Activated CD4-positive, CD25-positive, alpha-beta regulatory T cell treated with anti-CD3 and anti-CD28 coated beads, Interleukin-2, amount 50 U/mL, for 16 hours (primary cell): ENCODE measurements at regions not wholly inside any gene's neighbourhood (a gene's known extent, or its start where the extent isn't known, plus 50 kb on each side); places are given as distances from the start of the nearest gene placed in this dataset.
"Not testable (repeated sequence)": the region's sequence is repeated elsewhere in the genome, so short reads cannot be mapped to it uniquely, and the experiment has no call there.

Experiments
- DNase-seq: peaks from one replicate; pipeline ENCODE4 v3.0.0-alpha.2; 2020; ENCODE audit warnings: low read depth, low spot score

DNA sequence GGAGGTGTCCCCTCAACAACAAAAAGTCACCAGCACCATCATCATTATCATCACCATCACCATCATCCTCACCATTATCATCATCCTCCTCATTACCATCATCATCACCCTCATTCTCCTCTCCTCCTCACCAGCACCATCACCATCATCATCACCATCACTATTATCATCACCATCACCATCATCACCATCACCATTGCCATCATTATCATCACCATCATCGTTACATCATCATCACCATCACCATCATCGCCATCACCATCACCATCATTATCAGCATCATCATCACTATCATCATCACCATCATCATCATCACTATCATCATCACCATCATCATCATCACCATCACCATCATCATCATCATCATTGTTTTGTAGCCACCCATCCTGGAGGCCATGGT is 212.6 kb downstream of the MN1 start:
- DNase-seq = no peak

DNA sequence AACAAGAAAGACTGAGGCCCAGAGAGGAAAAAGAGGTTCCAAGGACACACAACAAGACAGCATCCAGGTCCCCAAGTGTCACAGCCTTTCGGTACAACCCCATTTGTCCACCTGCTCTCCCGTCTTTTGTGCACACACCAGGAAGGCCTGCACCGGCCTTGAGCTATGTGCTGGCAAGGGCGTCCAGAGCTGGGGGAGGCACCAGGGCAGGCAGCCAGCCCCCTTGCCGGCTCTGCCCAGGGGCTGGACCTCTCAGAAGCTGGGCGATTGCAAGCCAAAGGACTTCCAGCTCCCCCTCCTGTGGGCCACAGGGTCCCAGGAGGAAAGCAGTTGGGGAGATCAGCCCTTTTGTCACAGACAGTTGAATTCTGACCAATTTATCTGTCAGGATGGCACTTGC is 210.5 kb downstream of the MN1 start:
- no peak for DNase-seq

DNA sequence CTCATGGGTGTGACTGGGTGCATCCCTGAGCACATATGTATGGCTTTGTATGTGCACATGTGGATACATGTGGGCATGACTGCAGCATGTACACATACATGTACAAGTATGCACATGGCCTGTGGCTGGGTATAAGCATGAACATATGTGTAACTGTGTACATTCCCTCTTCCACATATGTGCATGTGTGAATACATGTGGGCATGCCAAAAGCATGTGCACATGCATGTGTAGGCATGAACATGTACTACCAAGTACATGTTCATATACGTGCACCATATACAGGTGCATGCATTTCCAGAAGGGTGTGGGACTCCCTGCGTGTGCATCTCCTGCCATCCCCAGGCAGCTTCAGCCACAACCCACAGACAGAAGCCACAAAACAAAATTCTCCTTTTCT is 208.2 kb downstream of the MN1 start:
- no peak for DNase-seq

DNA sequence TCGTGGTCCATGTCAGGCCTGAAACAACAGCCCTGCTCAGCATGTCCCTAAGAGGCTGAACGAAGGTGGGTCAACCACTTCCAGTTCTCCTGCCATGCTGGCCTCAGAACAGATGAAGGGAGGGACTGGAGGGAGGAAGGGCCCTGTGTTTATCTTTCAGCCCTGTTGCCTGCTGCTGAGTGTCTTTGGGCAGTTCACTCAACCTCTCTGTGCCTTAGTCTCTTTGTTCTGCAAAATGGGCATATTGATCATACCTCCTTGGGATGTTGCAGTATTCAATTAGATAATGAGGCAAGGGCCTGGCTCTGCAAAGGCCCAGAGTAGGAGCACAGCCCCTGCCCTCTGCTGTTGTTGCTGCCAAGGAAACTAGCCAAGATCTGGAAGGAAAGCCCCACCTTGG is 207.5 kb downstream of the MN1 start:
- DNase-seq = no peak

DNA sequence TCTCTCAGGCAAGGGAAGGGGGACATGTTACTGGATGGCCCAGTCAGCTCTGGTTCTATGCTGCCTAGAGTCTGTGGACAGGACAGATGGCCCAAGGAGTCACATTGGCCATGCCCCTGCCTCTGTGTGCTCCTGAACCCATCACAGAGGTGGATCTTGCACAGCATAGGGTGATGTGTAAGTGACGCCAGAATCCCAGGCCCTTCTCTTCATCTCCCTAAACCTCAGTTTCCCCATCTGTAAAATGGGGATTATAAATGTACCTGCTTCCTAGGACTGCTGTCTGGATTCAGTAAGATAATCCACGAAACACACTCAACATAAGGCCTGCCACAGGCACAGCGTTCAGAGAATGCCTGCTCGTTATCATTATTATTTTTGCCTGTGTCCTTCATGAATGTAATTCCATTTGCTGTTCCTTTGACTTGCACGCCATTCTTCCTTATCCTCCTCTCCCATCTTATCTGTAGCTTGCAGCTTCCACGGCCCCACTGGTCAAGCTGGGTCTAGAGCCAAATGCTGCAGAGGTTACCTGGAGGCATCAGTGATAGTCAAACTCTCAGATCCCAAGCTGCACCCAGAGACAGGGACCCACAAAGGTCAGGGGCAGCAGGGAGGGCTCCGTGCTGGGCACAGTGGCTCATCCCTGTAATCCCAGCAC is 207.0 kb downstream of the MN1 start:
- DNase-seq = no peak

DNA sequence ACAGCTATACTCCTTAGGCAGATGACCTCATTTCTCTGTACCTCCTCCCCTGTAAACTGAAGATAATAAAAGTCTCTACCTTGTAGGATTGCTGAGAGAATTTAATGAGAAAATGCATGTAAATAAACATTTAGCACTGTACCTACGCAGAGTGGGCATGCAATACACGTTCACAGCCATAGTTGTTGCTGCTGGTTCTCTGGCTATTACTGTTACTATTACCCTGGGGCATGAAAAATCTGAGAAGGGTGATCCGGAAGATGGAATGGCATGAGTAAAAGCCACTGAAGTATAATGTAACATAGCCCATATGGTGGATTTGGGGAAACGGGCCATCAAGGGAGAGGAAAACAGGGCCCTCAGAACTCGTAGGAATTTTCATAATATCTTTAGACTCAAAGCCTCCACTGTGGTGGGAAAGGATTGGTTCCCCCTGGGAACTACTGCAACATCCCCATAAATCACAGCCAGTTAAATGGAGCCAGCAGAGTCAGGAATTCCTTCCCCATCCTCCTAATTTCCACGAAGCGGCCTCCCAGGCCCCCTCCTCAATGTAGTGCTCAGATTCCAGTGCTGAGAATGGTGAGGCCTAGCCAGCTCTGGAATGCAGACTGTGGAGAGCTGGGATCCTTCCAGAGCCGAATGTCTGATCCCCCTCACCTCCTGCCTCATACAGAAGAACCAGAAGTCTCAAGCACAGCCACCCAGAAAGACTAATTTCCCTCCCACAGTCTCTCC is 205.3 kb downstream of the MN1 start:
- no peak for DNase-seq

DNA sequence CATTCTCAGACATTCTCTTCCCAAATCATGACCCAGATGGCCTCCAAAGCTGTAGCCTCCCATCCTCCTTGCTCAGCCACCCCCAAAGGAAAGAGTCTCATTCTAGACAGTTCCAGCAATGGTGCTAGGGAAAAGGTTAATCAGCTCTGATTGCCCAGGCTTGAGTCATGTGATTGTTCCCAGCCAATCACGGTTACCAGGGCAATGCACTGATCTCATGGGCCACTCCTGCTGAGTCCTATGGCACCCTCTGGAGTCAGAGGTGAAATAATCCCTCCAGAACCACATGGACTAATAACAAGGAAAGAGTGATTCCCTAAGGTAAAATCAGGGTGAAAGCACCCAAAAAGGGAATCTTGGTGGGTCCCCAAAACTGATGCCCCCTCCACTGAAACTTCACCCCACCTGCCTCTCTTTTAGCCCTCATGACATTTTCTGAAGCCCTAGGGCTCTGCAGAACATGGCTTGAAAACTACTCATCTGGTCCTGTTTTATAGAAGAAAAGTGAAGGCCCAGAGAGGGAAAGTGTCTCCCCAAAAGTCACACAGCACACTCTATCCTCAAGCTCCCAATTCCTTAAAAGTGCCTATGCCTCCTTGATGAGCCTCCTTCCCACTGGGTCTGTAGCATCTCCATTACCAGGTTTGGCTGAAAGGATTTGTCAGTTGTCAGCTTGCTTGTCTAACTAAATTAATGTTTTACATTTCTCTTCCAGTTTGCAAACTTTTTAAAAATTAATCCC is 203.7 kb downstream of the MN1 start:
- no peak for DNase-seq

DNA sequence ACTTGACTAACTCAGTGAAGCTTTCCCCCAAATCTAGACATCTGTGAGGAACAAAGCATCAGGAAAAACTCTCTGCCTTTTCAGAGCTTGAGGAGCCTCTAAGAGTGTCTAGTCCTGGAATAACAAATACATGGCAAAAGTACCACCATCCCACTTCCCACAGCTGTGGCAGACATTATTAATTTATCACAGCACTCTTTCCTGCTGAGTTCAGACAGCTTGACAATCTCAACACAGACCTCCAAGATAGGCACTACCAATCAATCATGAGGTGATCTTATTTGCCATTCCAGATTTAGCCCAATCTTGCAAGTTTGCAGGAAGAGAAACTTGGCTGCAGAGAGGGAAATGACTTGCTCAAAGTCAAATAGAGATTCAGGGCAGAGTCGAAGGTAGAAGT is 202.8 kb downstream of the MN1 start:
- DNase-seq = no peak

DNA sequence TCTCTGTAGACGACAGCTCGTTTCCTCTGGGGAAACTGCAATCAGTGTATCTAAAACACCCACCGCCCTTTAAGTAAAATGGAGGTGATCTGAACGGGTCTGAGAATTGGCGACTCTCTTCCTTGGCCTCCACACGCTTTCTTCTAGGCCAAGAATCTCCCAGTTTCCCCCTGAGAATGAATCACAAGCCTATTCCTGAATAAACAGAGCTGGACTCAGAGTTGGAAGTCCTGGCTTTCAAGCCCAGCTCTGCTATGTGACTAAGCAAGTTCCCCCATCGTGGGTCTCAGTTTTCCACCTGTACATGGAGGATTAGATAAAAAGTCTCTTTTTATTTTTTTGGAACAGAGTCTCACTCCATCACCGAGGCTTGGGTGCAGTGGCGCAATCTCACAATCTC is 200.4 kb downstream of the MN1 start:
- DNase-seq = no peak

DNA sequence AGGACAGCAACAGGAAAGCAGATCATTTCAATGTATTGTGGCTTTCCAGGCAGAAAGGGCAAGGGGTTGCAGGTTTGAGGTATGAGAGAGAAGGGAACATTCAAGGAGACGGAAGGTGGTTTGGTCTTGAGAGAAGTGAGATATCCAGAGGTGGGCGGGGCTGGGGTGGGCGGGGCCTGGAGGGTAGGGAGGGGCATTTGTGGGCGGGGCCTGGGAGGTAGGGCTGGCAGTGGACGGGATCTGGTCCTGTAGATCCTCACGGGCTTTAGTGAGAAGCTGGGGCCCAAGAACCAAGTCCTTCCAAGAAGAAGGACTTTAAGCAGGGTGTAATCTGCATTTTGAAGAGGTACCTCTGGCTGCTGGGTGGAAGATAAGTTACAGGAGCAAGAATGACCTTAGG is 199.2 kb downstream of the MN1 start:
- no peak for DNase-seq

DNA sequence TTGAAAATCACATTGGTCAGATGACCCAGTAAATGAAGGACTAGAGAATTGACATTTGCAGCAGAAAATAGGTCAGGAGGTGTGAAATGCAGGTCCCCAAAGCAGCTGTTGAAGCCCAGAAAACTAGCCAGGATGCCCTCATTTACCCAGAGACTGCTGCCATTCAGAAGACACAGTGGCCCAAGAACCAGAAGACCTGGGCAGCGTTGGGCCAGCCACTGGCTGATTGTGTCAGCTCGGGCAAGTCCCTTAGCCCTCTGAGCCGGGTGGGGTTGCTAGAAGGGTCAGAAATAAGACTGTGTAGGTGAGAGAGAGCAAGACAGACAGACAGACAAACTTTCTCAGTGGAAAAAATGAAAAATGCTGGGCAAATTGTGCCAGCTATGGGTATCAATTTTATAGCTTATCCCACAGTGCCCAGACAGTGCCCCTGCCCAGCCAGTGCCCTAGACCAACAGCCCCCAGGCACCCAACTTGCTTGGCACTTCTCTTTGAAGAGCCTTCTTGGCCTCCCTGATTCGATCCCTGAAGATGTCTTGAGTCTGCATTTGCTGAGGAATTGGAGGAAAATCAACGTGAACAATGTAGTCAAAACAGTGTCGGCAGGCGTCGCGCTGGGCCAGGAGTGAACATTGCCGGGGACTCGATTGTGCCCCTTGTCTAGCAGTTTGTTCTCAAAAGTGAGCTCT is 198.3 kb downstream of the MN1 start:
- DNase-seq = no peak

DNA sequence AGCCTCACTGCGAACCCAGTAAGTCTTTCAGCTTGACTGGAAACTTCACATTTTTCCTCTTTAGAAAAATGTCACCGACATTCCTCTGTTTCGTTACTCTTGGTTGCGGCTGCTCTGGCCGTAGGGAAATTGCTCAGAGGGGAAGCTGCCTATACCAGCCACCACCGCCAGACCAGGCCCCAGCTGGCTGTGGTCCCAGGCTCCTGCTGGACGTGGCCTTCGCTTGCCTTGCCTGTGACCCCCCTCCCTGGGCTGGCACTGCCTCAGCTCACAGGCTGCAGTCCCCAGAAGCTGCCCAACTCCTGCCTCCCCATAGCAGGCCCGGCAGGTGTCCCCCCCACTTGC is 197.8 kb downstream of the MN1 start:
- DNase-seq = no peak

DNA sequence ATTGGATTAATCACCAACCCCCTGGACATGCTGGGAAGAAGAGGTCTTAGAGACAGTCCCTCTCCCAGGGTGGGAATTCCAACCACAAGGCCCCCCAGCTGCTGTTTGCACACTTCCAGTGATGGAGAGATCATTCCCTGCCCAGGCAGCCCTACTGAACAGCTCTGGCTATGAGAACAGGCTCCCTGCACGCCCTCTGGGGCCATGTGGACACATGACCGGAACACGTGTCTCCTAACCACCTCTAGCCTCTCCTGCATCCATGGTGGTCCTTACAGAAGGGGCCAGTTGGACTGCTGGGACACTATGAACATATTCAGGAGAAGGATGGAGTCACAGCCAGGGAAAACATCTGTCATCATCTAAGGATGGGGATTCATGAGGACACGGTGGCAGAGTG is 196.2 kb downstream of the MN1 start:
- no peak for DNase-seq

DNA sequence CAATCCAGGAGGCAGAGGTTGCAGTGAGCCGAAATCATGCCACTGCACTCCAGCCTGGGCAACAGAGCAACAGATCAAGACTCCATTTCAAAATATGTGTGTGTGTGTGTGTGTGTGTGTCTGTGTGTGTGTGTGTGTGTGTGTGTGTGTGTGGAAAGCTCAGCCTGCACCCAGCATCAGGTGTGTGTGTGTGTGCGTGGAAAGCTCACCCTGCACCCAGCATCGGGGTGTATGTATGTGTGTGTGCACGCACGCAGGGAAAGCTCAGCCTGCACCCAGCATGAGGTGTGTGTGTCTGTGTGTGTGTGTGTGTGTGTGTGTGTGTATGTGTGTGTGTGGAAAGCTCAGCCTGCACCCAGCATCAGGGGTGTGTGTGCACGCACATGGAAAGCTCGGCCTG is 193.8 kb downstream of the MN1 start:
- not testable (repeated sequence) for DNase-seq

DNA sequence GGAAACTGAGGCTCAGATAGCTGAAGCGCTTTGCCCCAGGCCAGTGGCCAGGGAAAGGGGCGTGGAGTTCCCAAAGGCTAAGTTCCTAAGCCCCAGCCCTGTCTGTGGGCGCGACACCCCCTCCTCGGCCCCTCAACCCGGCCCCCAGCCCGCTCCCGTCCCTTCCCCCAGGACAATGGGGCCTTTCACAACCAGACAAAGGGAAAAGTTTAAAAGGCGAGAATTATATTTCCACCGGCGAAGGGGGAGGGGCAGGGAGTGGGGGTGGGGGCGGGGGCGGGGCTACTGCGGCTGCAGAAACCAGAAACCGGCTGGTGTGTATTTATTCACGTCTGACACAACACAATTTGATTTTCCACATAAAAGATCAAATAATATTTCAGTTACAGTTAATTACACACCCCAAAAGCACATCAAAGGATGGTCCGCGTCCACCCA is 192.1 kb downstream of the MN1 start:
- no peak for DNase-seq

DNA sequence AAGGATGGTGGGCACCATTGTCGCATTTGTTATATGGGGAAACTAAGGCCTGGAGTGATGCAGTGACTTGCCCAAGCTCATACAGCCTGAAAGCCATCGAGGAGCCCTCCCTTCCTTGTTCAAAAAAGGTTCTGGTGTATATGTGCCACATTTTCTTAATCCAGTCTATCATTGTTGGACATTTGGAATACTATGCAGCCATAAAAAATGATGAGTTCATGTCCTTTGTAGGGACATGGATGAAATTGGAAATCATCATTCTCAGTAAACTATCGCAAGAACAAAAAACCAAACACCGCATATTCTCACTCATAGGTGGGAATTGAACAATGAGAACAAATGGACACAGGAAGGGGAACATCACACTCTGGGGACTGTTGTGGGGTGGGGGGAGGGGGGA is 191.4 kb downstream of the MN1 start:
- not testable (repeated sequence) for DNase-seq

DNA sequence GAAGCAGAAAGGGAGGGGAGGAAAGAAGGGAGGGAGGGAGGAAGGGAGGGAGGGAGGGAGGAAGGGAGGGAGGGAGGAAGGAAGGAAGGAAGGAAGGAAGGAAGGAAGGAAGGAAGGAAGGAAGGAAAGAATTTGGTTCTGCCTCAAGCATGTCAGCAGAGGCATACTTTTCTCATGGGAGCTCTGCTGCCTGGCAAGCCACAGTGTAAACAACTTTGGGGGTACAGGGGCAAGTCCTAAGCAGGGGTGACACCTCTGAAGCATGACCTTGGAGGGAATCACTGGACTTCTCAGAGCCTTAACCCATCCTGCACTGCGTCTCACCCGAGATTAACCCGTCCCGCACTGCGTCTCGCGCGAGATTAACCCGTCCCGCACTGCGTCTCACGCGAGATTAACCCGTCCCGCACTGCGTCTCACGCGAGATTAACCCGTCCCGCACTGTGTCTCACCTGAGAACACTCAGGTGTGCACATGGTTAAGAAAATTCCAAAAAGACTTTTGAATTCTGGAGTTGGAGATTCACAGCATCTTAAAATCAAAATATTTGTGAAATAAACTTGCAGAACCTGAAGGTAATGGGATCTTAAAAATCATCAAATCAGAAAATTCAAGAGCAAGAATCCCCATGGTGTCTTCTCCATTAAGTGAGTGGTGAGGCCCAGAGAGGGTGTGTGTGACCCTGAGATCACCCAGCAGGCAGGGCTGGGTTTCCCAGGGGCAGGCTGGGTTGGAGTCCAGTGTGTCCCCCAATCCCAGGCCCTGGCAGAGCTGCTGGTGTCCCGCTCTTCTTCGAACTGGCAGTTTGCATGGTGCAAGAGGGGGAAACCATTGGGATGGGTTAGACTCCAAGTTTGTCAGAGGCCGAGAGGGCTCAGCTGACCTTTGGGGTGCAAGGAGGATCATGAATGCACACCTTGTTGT is 190.4 kb downstream of the MN1 start:
- DNase-seq = no peak

DNA sequence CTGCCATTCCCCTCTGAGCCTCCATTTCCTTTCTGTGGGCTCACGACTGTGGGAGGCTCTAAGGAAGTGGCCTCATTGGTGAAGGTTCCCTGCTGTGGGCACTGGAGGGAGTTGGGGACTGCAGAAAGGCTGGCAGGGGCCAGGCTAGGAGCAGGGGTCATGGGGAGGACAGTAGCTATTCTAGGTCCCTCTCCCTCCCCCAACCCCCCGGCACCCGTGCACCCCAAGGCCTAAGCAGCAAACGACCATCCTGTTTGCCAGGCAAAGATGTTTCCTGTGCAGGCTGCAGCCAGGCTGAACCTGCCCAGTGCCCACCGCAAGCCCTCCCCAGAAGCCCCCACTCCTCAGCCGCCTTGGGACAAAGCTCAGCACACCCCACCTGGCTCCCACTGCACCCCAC is 189.4 kb downstream of the MN1 start:
- no peak for DNase-seq

DNA sequence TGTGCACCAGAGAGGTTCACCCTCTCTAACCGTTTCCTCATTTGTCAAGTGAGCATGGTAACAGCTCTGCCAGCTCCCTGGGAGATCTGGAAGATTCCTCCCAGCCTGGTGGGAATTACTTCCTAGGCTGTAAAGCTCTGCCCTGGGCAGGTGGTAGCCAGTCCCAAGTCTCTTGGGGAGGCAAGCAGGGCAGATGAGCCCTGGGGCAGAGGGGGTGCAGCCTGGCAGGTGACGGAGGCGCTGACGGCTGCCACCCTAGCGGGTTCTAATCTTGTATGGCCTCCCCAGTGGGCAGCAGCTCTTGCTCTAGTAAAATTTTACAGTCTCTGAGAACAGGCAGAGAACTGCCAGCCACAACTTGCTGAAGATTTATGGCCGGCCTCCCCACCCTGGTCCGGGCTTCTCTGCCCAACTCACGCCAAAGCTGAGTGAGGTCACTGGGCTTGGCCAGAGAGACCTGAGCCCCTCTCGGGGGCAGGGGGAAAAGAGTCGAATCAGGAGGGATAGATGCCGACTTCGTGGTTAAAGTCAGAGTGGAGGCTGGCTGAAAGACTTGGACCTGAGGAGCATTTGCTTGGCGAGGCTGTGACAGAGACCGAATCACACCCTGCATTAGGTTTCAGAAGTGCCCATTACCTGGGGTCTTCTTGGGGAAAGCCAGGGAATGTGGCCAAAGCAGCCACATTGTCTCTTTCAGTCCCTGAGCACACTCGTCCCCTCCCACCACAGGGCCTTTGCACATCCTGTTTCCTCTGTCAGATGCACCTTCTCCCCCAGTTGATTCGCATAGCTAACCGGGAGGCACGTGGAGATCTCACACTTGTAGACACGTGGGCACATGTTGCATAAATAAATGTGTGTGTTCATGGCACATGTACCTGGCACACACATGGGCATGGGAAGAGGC is 188.2 kb downstream of the MN1 start:
- no peak for DNase-seq

DNA sequence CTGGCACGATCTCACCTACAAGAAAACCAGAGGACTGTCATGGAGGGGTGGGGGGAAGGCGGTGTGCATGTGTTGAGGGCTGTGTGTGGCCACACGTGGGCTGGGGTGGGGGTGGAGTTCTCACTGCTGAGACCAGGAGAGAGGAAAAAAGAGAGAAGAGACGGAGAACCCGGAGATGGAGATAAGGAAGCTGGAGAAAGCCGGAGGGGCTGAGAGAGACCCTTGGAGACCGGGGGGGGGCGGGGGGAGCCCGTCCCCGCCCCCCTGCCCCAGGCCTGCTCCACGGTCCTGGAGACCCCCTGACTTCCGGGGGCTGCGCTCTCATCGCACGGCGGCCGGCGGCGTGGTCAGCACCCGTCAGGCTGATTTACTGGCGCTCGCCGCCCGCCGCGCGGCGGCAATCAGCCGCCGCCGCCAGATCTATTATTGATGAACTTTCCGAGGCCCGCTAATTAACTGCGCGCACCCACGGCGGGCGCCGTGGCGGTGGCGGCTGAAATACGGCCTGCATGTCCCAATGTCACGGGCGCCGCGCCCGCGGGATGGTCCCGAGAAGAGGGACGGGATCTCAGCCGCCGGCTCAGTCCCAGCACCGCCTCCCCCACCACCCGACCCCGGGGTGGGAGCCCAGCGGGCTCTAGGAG is 187.4 kb downstream of the MN1 start:
- no peak for DNase-seq
